ES-I3 (cell line): ENCODE measurements at regions not wholly inside any gene's neighbourhood (a gene's known extent, or its start where the extent isn't known, plus 50 kb on each side); places are given as distances from the start of the nearest gene placed in this dataset.

Source experiments
- H3K36me3 ChIP-seq: 2 replicates; pipeline ENCODE4 v1.6.1; 2013; ENCODE audit warnings: mild to moderate bottlenecking, low read length, control low read depth, moderate library complexity; ENCODE audit not compliant: insufficient read depth
- H3K4me1 ChIP-seq: 2 replicates; pipeline ENCODE4 v1.6.1; 2013; ENCODE audit warnings: mild to moderate bottlenecking, control low read depth, low read length; ENCODE audit not compliant: insufficient read depth
- H3K9ac ChIP-seq: 2 replicates; pipeline ENCODE4 v1.6.1; 2013; ENCODE audit warnings: low read depth, mild to moderate bottlenecking, low read length, moderate library complexity
- H3K9me3 ChIP-seq: 2 replicates; pipeline ENCODE4 v1.6.1; 2013; ENCODE audit warnings: mild to moderate bottlenecking, low read length, moderate library complexity; ENCODE audit not compliant: control insufficient read depth, insufficient read depth

- Histone ChIP-seq H3K4me1 (peaks cover 18% of the 10 kb centered on the region), H3K9ac (no peak overlapping the region), H3K36me3 (no peaks in the 10 kb centered on the region), H3K9me3 (no peaks in the 10 kb centered on the region)
Observed at GRCh38 chr2:17306706-17307105, 211.5 kb downstream of the RAD51AP2 start.

- Histone ChIP-seq H3K36me3 (no peaks in the 10 kb centered on the region), H3K4me1 (peaks cover 15% of the 10 kb centered on the region), H3K9me3 (no peaks in the 10 kb centered on the region), H3K9ac (no peak overlapping the region)
Observed at GRCh38 chr2:17306219-17306618, 212.0 kb downstream of the RAD51AP2 start.

- Histone ChIP-seq H3K9me3 (no peaks in the 10 kb centered on the region), H3K36me3 (no peaks in the 10 kb centered on the region), H3K9ac (no peak overlapping the region), H3K4me1 (peaks cover 9% of the 10 kb centered on the region)
Observed at GRCh38 chr2:17303521-17303920, 214.7 kb downstream of the RAD51AP2 start.

GRCh38 chr2:17303054-17303453 is 215.2 kb downstream of the RAD51AP2 start:
- H3K4me1 ChIP-seq: peaks cover 9% of the 10 kb centered on the region
- no peaks in the 10 kb centered on the region for H3K9me3 ChIP-seq
- no peaks in the 10 kb centered on the region for H3K36me3 ChIP-seq
- no peak overlapping the region for H3K9ac ChIP-seq

GRCh38 chr2:17302281-17302680 is 216.0 kb downstream of the RAD51AP2 start:
- Histone ChIP-seq H3K9me3 (no peaks in the 10 kb centered on the region), H3K4me1 (peaks cover 9% of the 10 kb centered on the region), H3K9ac (no peak overlapping the region), H3K36me3 (no peaks in the 10 kb centered on the region)

GRCh38 chr2:17301437-17301836 is 216.8 kb downstream of the RAD51AP2 start:
- Histone ChIP-seq H3K4me1 (peaks cover 9% of the 10 kb centered on the region), H3K9ac (no peak overlapping the region), H3K9me3 (no peaks in the 10 kb centered on the region), H3K36me3 (no peaks in the 10 kb centered on the region)

GRCh38 chr2:17299891-17300540 is 218.2 kb downstream of the RAD51AP2 start:
- H3K36me3 ChIP-seq: no peaks in the 10 kb centered on the region
- H3K9ac ChIP-seq: no peak overlapping the region
- H3K4me1 ChIP-seq: peaks cover 9% of the 10 kb centered on the region
- no peaks in the 10 kb centered on the region for H3K9me3 ChIP-seq

- Histone ChIP-seq H3K4me1 (peaks cover 9% of the 10 kb centered on the region), H3K36me3 (no peaks in the 10 kb centered on the region), H3K9ac (no peak overlapping the region), H3K9me3 (no peaks in the 10 kb centered on the region)
Observed at GRCh38 chr2:17298453-17298852, 219.8 kb downstream of the RAD51AP2 start.

GRCh38 chr2:17296686-17297085 is 221.6 kb downstream of the RAD51AP2 start:
- Histone ChIP-seq H3K4me1 (peaks cover under 1% of the 10 kb centered on the region), H3K9ac (no peak overlapping the region), H3K36me3 (no peaks in the 10 kb centered on the region), H3K9me3 (no peaks in the 10 kb centered on the region)

- H3K36me3 ChIP-seq: no peaks in the 10 kb centered on the region
- no peaks in the 10 kb centered on the region for H3K9me3 ChIP-seq
- H3K9ac ChIP-seq: no peak overlapping the region
- no peaks in the 10 kb centered on the region for H3K4me1 ChIP-seq
Observed at GRCh38 chr2:17289669-17290068, 228.6 kb downstream of the RAD51AP2 start.

GRCh38 chr2:17287183-17287582 is 231.1 kb downstream of the RAD51AP2 start:
- Histone ChIP-seq H3K4me1 (no peaks in the 10 kb centered on the region), H3K9me3 (no peaks in the 10 kb centered on the region), H3K36me3 (no peaks in the 10 kb centered on the region), H3K9ac (no peak overlapping the region)

- no peaks in the 10 kb centered on the region for H3K4me1 ChIP-seq
- no peaks in the 10 kb centered on the region for H3K36me3 ChIP-seq
- no peak overlapping the region for H3K9ac ChIP-seq
- H3K9me3 ChIP-seq: no peaks in the 10 kb centered on the region
Observed at GRCh38 chr2:17282826-17283225, 235.4 kb downstream of the RAD51AP2 start.

GRCh38 chr2:17282245-17282644 is 236.0 kb downstream of the RAD51AP2 start:
- Histone ChIP-seq H3K9me3 (no peaks in the 10 kb centered on the region), H3K4me1 (no peaks in the 10 kb centered on the region), H3K9ac (no peak overlapping the region)

GRCh38 chr2:17276220-17276619 is 242.0 kb downstream of the RAD51AP2 start:
- Histone ChIP-seq H3K4me1 (no peaks in the 10 kb centered on the region), H3K36me3 (no peaks in the 10 kb centered on the region), H3K9me3 (no peaks in the 10 kb centered on the region), H3K9ac (no peak overlapping the region)

More at GRCh38 chr2:17282245-17282644, 236.0 kb downstream of the RAD51AP2 start:
- H3K36me3 ChIP-seq: no peaks in the 10 kb centered on the region

GRCh38 chr2:17272652-17273525 is 245.4 kb downstream of the RAD51AP2 start:
- no peaks in the 10 kb centered on the region for H3K4me1 ChIP-seq

More at GRCh38 chr2:17272652-17273525, 245.4 kb downstream of the RAD51AP2 start:
- Histone ChIP-seq H3K9me3 (no peaks in the 10 kb centered on the region), H3K36me3 (no peaks in the 10 kb centered on the region), H3K9ac (no peak overlapping the region)
